ENCODE measurements at regions not wholly inside any gene's neighbourhood (a gene's known extent, or its start where the extent isn't known, plus 50 kb on each side); places are given as distances from the start of the nearest gene placed in this dataset.

DNA sequence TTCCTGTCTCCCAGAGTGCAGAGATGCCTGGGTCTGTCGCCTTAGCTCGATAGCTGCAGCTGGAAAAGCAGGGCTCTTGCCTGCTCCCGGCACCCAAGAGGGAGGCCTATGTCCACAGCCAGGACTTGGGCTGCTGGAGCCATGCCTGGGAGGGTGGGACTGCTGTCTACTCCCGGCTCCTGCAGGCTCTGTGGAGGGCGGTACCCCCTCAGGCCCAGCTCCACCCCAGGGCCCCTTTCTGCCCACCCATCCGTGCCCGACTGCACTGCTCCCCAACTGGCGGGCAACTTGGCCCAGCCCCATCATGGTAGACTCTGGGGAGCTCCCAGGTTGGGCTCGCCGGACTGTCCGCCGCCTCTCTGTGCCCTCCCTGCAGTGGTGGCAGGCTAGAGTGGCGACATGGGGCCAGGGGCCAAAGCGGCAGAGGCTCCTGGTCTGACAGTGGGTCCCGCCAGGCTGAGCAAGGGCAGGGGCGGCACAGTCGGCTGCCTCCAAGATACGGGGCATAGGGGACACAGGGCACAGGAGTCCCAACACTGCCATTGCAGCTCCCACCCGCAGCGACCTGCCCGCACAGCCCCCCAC, 901.0 kb downstream of the CCDC85A start:
- no peak overlapping the region for H3K27ac ChIP-seq
- H3K9me3 ChIP-seq = no peaks in the 10 kb centered on the region
- no peak for DNase-seq (ENCODE audit: low spot score)
- no peaks in the 10 kb centered on the region for H3K36me3 ChIP-seq
- no peak overlapping the region for H3K4me3 ChIP-seq
- 97% methylated on average over 21 of the region's 21 CpGs for WGBS
- no peaks in the 10 kb centered on the region for H3K27me3 ChIP-seq (replicated peaks; ENCODE audit: insufficient read depth)
- H3K4me1 ChIP-seq (replicated peaks) = no peaks in the 10 kb centered on the region
- TF ChIP-seq POLR2A (IDR thresholded peaks at IDR 0.05) (no peak), POLR2AphosphoS5 (IDR thresholded peaks at IDR 0.05) (no peak)
- TF ChIP-seq, protein P1, sequence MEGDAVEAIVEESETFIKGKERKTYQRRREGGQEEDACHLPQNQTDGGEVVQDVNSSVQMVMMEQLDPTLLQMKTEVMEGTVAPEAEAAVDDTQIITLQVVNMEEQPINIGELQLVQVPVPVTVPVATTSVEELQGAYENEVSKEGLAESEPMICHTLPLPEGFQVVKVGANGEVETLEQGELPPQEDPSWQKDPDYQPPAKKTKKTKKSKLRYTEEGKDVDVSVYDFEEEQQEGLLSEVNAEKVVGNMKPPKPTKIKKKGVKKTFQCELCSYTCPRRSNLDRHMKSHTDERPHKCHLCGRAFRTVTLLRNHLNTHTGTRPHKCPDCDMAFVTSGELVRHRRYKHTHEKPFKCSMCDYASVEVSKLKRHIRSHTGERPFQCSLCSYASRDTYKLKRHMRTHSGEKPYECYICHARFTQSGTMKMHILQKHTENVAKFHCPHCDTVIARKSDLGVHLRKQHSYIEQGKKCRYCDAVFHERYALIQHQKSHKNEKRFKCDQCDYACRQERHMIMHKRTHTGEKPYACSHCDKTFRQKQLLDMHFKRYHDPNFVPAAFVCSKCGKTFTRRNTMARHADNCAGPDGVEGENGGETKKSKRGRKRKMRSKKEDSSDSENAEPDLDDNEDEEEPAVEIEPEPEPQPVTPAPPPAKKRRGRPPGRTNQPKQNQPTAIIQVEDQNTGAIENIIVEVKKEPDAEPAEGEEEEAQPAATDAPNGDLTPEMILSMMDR (IDR thresholded peaks at IDR 0.05) = no peak
- intact Hi-C loops (cut with DNase I) = no loop called here

DNA sequence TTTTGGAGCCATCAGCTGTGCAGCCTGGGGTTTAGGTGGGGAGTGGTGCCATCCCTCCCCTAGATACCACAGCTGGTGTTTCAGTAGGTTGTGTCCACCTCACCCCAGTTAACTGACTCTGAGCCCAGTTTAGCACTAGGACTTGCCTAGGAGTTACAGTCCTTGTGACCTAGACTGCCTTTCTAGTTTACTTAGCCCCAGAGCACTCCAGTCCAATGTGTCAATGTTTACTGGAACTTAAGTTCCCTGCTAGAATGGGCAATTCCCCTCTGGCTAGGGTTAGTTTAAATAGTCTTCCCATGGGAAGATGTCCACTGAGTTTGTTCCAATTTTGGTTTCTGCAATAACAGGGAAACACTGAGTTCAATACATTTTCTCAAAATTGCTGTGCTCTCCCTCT, 909.2 kb downstream of the CCDC85A start:
- Histone ChIP-seq H3K36me3 (no peaks in the 10 kb centered on the region), H3K4me1 (replicated peaks) (no peaks in the 10 kb centered on the region), H3K27ac (no peak overlapping the region), H3K9me3 (no peaks in the 10 kb centered on the region), H3K27me3 (replicated peaks; ENCODE audit: insufficient read depth) (no peaks in the 10 kb centered on the region), H3K4me3 (no peak overlapping the region)
- intact Hi-C loops (cut with DNase I) = no loop called here
- TF ChIP-seq POLR2AphosphoS5 (IDR thresholded peaks at IDR 0.05) (no peak), POLR2A (IDR thresholded peaks at IDR 0.05) (no peak)
- TF ChIP-seq, protein P1 (IDR thresholded peaks at IDR 0.05) = no peak
- DNase-seq (ENCODE audit: low spot score) = no peak

GRCh38 chr2:57097855-57098254, 914.1 kb downstream of the CCDC85A start:
- no peak overlapping the region for H3K4me3 ChIP-seq
- no peak overlapping the region for H3K27ac ChIP-seq
- intact Hi-C loops (cut with DNase I) = no loop called here
- 94% methylated on average over 1 of the region's 1 CpG for WGBS
- H3K36me3 ChIP-seq = no peaks in the 10 kb centered on the region
- no peak for TF ChIP-seq POLR2AphosphoS5 (IDR thresholded peaks at IDR 0.05)
- TF ChIP-seq, protein P1 (IDR thresholded peaks at IDR 0.05) = no peak
- TF ChIP-seq POLR2A (IDR thresholded peaks at IDR 0.05) = no peak
- DNase-seq (ENCODE audit: low spot score) = no peak
- H3K27me3 ChIP-seq (replicated peaks; ENCODE audit: insufficient read depth) = no peaks in the 10 kb centered on the region
- no peaks in the 10 kb centered on the region for H3K4me1 ChIP-seq (replicated peaks)
- no peaks in the 10 kb centered on the region for H3K9me3 ChIP-seq

DNA sequence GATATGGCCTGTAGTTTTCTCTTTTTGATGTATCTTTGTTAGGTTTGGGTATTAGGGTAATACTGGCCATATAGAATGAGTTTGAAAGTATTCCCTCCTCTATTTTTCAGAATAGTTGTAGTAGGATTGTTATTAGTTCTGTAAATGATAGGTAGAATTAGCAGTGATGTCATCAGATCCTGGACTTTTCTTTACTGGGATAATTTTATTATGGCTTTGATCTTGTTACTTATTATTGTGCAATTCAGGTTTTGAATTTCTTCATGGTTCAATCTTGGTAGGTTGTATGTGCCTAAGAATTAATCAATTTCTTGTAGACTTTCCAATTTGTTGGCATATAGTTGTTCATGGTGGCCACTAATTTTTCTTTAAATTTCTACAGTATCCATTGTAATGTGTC, 916.6 kb downstream of the CCDC85A start:
- H3K4me3 ChIP-seq = no peak overlapping the region
- no peak for TF ChIP-seq POLR2AphosphoS5 (IDR thresholded peaks at IDR 0.05)
- TF ChIP-seq POLR2A (IDR thresholded peaks at IDR 0.05) = no peak
- TF ChIP-seq, protein P1 (IDR thresholded peaks at IDR 0.05) = no peak
- H3K9me3 ChIP-seq = no peaks in the 10 kb centered on the region
- H3K27ac ChIP-seq = no peak overlapping the region
- H3K4me1 ChIP-seq (replicated peaks) = no peaks in the 10 kb centered on the region
- H3K27me3 ChIP-seq (replicated peaks; ENCODE audit: insufficient read depth) = no peaks in the 10 kb centered on the region
- H3K36me3 ChIP-seq = no peaks in the 10 kb centered on the region
- intact Hi-C loops (cut with DNase I) = no loop called here
- no peak for DNase-seq (ENCODE audit: low spot score)

- H3K36me3 ChIP-seq = no peaks in the 10 kb centered on the region
- WGBS = 91% methylated on average over 4 of the region's 4 CpGs
- H3K4me1 ChIP-seq (replicated peaks) = no peaks in the 10 kb centered on the region
- H3K27ac ChIP-seq = no peak overlapping the region
- TF ChIP-seq, protein P1 (IDR thresholded peaks at IDR 0.05) = no peak
- TF ChIP-seq POLR2A (IDR thresholded peaks at IDR 0.05) (no peak), POLR2AphosphoS5 (IDR thresholded peaks at IDR 0.05) (no peak)
- no peaks in the 10 kb centered on the region for H3K27me3 ChIP-seq (replicated peaks; ENCODE audit: insufficient read depth)
- H3K4me3 ChIP-seq = no peak overlapping the region
- H3K9me3 ChIP-seq = no peaks in the 10 kb centered on the region
- DNase-seq (ENCODE audit: low spot score) = no peak
- intact Hi-C loops (cut with DNase I) = no loop called here
Observed at GRCh38 chr2:57105694-57106093, 921.9 kb downstream of the CCDC85A start.
